K562 (cell line): ENCODE measurements at regions not wholly inside any gene's neighbourhood (a gene's known extent, or its start where the extent isn't known, plus 50 kb on each side); places are given as distances from the start of the nearest gene placed in this dataset.

ENCODE experiments used
- ATAC-seq: fragments of 200-7000 bp; cut with Tn5 transposase; 3 replicates; pipeline ENCODE4 v1.9.1; 2020; ENCODE audit warnings: moderate library complexity
- BruUV-seq: library from RNA; stranded (reverse); fragments of 400-500 nt; replicated peaks from 2 replicates; lab custom pipeline; 2021; lab: Mats Ljungman, UMichigan
- CTCF ChIA-PET: fragments of 300-600 bp; formaldehyde crosslinking; extraction: SDS; loops from one replicate; lab custom pipeline; 2021; ENCODE audit warnings: low intra/inter-chr PET ratio; lab: Yijun Ruan, JAX
- POLR2A ChIA-PET: fragments of 300-600, 350-650 bp; sonication (Branson Sonifier 250); formaldehyde crosslinking; extraction: SDS; loops from one replicate; lab custom pipeline; 2021; ENCODE audit warnings: antibody characterized with exemption, inconsistent platforms; lab: Yijun Ruan, JAX
- DNase-seq, 4 experiments: peaks; one replicate each; pipeline versions ENCODE4 v3.0.0 to v3.0.0-alpha.2; 2011 to 2018; ENCODE audit warnings: low spot score in 3 of 4, mixed read lengths in 3 of 4; ENCODE audit errors: extremely low read depth in 1 of 4
- FAIRE-seq: peaks from 2 replicates; lab custom pipeline; 2011; peaks lifted over from hg19 to GRCh38; lab: Jason Lieb, UNC
- H2AFZ ChIP-seq: 2 replicates; pipeline ENCODE4 v1.6.0; 2011; ENCODE audit warnings: low read depth, low read length, control low read depth, inconsistent platforms
- H3K27ac ChIP-seq: fragments of 200-600 bp; 3 replicates; pipeline ENCODE4 v1.8.0; 2011; ENCODE audit warnings: low read depth, mild to moderate bottlenecking, control low read depth, inconsistent platforms, low read length, moderate library complexity, mixed read lengths; ENCODE audit errors: extremely low read depth
- H3K27me3 ChIP-seq, 2 experiments: fragments of 300-600 bp in 1 of 2; 2 replicates in 1 of 2; 3 replicates in 1 of 2; pipeline versions ENCODE4 v1.6.0 to v1.8.0; 2011; ENCODE audit warnings: inconsistent platforms in 2 of 2, low read length in 2 of 2, mild to moderate bottlenecking in 1 of 2, mixed read lengths in 1 of 2, moderate library complexity in 1 of 2; ENCODE audit not compliant: control insufficient read depth in 2 of 2, insufficient read depth in 2 of 2
- H3K36me3 ChIP-seq: fragments of 300-600 bp; 3 replicates; pipeline ENCODE4 v1.8.0; 2011; ENCODE audit warnings: mild to moderate bottlenecking, low read length, inconsistent platforms; ENCODE audit not compliant: control insufficient read depth, insufficient read depth
- H3K4me1 ChIP-seq, 2 experiments: fragments of 200-600 bp in 1 of 2; replicated peaks in 1 of 2; 2 replicates in 1 of 2; 3 replicates in 1 of 2; pipeline versions ENCODE4 v1.5.1 to v1.8.0; 2011; ENCODE audit warnings: inconsistent platforms in 2 of 2, low read length in 2 of 2, mild to moderate bottlenecking in 1 of 2, mixed read lengths in 1 of 2, moderate library complexity in 1 of 2; ENCODE audit not compliant: control insufficient read depth in 2 of 2, insufficient read depth in 2 of 2
- H3K4me2 ChIP-seq: 2 replicates; pipeline ENCODE4 v1.6.1; 2011; ENCODE audit warnings: low read length, control low read depth, inconsistent platforms, mixed read lengths; ENCODE audit not compliant: insufficient read depth
- H3K4me3 ChIP-seq: fragments of 200-600 bp; sonication (generic), shearing (Covaris generic); 2 replicates; pipeline ENCODE4 v1.5.1; 2016; ENCODE audit warnings: control low read depth, inconsistent platforms
- H3K79me2 ChIP-seq: fragments of 200-600 bp; 3 replicates; pipeline ENCODE4 v1.8.0; 2011; ENCODE audit warnings: low read length, inconsistent platforms; ENCODE audit not compliant: control insufficient read depth, insufficient read depth
- H3K9ac ChIP-seq, 2 experiments: 2 replicates each; pipeline versions ENCODE4 v1.6.0 to v1.6.1; 2011; ENCODE audit warnings: low read depth in 2 of 2, low read length in 2 of 2, control low read depth in 1 of 2, inconsistent platforms in 1 of 2, mild to moderate bottlenecking in 1 of 2, mixed read lengths in 1 of 2; ENCODE audit not compliant: insufficient read depth in 1 of 2
- H3K9me1 ChIP-seq: one replicate; pipeline ENCODE4 v1.6.0; 2011; ENCODE audit warnings: inconsistent platforms, mild to moderate bottlenecking, low read length, moderate library complexity; ENCODE audit not compliant: control insufficient read depth, insufficient read depth
- H3K9me3 ChIP-seq: replicated peaks from 2 replicates; pipeline ENCODE4 v1.5.1; 2011; ENCODE audit warnings: low read depth, low read length, inconsistent platforms; ENCODE audit not compliant: control insufficient read depth, insufficient read depth
- H4K20me1 ChIP-seq: replicated peaks from 2 replicates; pipeline ENCODE4 v1.6.1; 2011; ENCODE audit warnings: low read length, inconsistent platforms, mixed read lengths; ENCODE audit not compliant: control insufficient read depth, insufficient read depth
- RAD21 ChIP-seq, 2 experiments: fragments of 250-450 bp in 1 of 2; fragments of 450-650 bp in 1 of 2; sonication (Bioruptor Pico) in 1 of 2; formaldehyde crosslinking in 1 of 2; IDR thresholded peaks in 1 of 2; conservative IDR thresholded peaks in 1 of 2; 2 replicates each; pipeline versions ENCODE4 v1.4.0 to v1.8.0; 2020 to 2022; ENCODE audit warnings: mild to moderate bottlenecking in 2 of 2, moderate library complexity in 1 of 2
- STAT5B ChIP-seq: fragments of 250-450 bp; sonication (Bioruptor Pico); IDR thresholded peaks from 2 replicates; pipeline ENCODE4 v1.8.0; 2021; ENCODE audit warnings: mild to moderate bottlenecking, inconsistent platforms
- ZNF57 ChIP-seq: fragments of 450-650 bp; formaldehyde crosslinking; IDR thresholded peaks from 2 replicates; pipeline ENCODE4 v1.4.0; 2020; ENCODE audit warnings: mild to moderate bottlenecking, moderate library complexity
- ZNF717 ChIP-seq: fragments of 250-450 bp; sonication (Bioruptor Pico); IDR thresholded peaks from 2 replicates; pipeline ENCODE4 v1.5.0; 2021
- WGBS: fragments of 100-300 bp; shearing (Covaris generic); methylation state at CpG from one replicate; pipeline ENCODE4 v1.1.6; 2016; ENCODE audit warnings: low coverage, mixed read lengths; ENCODE audit not compliant: insufficient coverage; ENCODE audit errors: missing lambda C conversion rate; 5-methylcytosine and 5-hydroxymethylcytosine counted together
- in situ Hi-C: fragments of 300-500 bp; cut with MboI; formaldehyde crosslinking; loops from 4 replicates; pipeline ENCODE4 v1.15.0; 2018; ENCODE audit warnings: inconsistent platforms, mixed read lengths
- intact Hi-C: fragments of 100-400 bp; cut with micrococcal nuclease; formaldehyde crosslinking; loops from 2 replicates; pipeline ENCODE4 v1.14.2; 2022
- TF ChIP-seq, protein P1 (sequence below), 3 experiments: IDR thresholded peaks in 2 of 3; conservative IDR thresholded peaks in 1 of 3; 2 replicates each; pipeline ENCODE4 v1.5.1; 2011 to 2012; ENCODE audit warnings: low read length in 3 of 3, mild to moderate bottlenecking in 3 of 3, control low read depth in 2 of 3, improper control_type of control experiment in 1 of 3, inconsistent platforms in 1 of 3, low read depth in 1 of 3, mixed read lengths in 1 of 3, moderate library complexity in 1 of 3; ENCODE audit not compliant: insufficient read depth in 2 of 3
- TF ChIP-seq, protein P2 (sequence below): IDR thresholded peaks from 2 replicates; pipeline ENCODE4 v1.6.1; 2011; ENCODE audit warnings: borderline replicate concordance, low read depth, mild to moderate bottlenecking, moderate library complexity, low read length; ENCODE audit not compliant: insufficient read depth, poor library complexity, severe bottlenecking

DNA sequence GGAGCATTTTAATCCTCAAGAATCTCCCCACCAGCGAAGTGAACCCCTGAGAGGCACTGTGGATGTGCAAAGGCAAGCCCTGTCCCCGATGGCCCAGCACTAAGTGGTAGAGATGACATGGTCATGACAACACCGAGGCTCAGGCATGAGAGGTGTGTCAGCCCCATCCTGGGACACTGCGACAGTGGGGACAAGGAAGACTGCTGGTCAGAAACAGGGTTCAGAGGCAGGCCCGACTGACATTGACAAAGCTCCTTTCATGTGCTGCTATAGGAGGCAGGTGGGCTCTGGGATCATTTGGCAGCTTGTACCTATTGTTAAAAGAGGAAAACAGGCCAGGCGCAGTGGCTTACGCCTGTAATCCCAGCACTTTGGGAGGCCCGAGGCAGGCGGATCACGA is 54.3 kb upstream of the MYEOV start:
- Histone ChIP-seq H3K27me3 (peaks cover 7 to 11% of the 10 kb centered on the region in 2 experiments; a peak in 3 of 5 replicates), H3K4me1 (no peaks in the 10 kb centered on the region), H3K36me3 (no peaks in the 10 kb centered on the region), H3K4me3 (no peak overlapping the region), H3K79me2 (no peaks in the 10 kb centered on the region), H3K27ac (no peak overlapping the region), H2AFZ (no peak overlapping the region), H3K4me2 (no peak overlapping the region), H4K20me1 (no peaks in the 10 kb centered on the region), H3K9ac (no peak overlapping the region), H3K9me3 (no peaks in the 10 kb centered on the region), H3K9me1 (no peaks in the 10 kb centered on the region)
- ATAC-seq (no peak), FAIRE-seq (no peak), DNase-seq (no peak)
- intact Hi-C loops (loop anchor here (10.0 kb wide), 1 partner anchor 405 kb away; the partner anchor contains the start of gene CCND1), in situ Hi-C loops (no loop called here)
- WGBS: 3% methylated on average over 10 of the region's 10 CpGs
- TF ChIP-seq ZNF717 (CRISPR knock-in tag) (no peak), STAT5B (no peak)
- POLR2A ChIA-PET: no interaction called here
- BruUV-seq: no TSS peak
- CTCF ChIA-PET: no interaction called here

DNA sequence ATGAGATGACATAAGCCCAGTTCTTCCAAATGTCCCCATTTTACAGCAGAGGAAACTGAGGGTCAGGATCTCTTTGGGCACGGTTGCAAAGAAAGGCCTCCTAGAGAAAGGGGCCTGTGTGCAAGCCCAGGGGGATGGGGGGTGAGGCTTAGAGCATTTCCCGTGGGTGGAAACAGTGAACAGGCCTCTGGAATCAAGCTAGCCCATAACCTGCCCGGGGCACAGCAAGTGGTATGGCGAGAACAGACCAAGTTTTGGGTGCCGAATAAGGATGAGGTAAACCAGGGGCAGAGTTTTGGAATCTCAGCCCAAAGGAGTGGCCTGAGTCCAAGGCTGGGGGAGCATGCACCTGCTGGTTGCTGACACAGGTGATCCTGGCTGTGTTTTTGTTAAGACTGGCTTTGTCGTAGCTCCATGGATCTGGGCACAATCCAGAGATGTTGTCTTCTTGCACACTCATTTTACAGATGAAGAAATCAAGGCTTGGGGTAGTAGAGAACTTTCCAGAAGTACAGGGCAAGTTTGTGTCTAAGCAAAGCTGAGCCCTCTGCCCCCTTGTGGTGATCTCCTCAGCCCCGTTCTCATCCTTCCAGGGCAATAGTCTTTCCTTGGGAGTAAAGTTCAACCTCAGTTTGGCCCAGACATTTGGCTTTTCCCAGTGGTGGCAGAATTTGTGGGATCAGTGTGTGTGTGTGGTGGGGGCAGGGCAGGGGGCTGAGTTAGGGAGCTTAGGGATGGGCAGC is 53.5 kb upstream of the MYEOV start:
- no TSS peak for BruUV-seq
- ATAC-seq: peak; percentile 56; the same call in 1 of the 3 replicates

More for the DNA sequence above, 53.5 kb upstream of the MYEOV start:
- Histone ChIP-seq H3K9me1 (no peaks in the 10 kb centered on the region), H3K79me2 (no peaks in the 10 kb centered on the region), H3K9me3 (no peaks in the 10 kb centered on the region), H3K36me3 (no peaks in the 10 kb centered on the region), H3K9ac (no peak overlapping the region), H3K27me3 (peaks cover 7 to 12% of the 10 kb centered on the region in 2 experiments; a peak in 3 of 5 replicates), H2AFZ (no peak overlapping the region), H4K20me1 (no peaks in the 10 kb centered on the region), H3K4me3 (no peak overlapping the region), H3K4me1 (no peaks in the 10 kb centered on the region), H3K27ac (no peak overlapping the region), H3K4me2 (no peak overlapping the region)
- WGBS: 4% methylated on average over 7 of the region's 7 CpGs
- FAIRE-seq: peak; percentile 69
- peak in 1 of 4 experiments; percentile 14 for DNase-seq
- POLR2A ChIA-PET: no interaction called here
- in situ Hi-C loops (no loop called here), intact Hi-C loops (no loop called here)
- CTCF ChIA-PET: interaction anchor here (0.6 kb wide), 1 partner anchor 109 kb away, joined by 3 read pairs; no protein-coding TSS in a partner anchor
- TF ChIP-seq, protein P1, sequence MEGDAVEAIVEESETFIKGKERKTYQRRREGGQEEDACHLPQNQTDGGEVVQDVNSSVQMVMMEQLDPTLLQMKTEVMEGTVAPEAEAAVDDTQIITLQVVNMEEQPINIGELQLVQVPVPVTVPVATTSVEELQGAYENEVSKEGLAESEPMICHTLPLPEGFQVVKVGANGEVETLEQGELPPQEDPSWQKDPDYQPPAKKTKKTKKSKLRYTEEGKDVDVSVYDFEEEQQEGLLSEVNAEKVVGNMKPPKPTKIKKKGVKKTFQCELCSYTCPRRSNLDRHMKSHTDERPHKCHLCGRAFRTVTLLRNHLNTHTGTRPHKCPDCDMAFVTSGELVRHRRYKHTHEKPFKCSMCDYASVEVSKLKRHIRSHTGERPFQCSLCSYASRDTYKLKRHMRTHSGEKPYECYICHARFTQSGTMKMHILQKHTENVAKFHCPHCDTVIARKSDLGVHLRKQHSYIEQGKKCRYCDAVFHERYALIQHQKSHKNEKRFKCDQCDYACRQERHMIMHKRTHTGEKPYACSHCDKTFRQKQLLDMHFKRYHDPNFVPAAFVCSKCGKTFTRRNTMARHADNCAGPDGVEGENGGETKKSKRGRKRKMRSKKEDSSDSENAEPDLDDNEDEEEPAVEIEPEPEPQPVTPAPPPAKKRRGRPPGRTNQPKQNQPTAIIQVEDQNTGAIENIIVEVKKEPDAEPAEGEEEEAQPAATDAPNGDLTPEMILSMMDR (IDR thresholded peaks at IDR 0.05 in 2 of 3, conservative IDR thresholded peaks at IDR 0.05 in 1 of 3; ENCODE audit: insufficient read depth in 2 of 3, low read depth in 1 of 3, low read length in 3 of 3): peak; percentile 32 to 52 (median 35); a peak in 3 of 6 replicates
- TF ChIP-seq RAD21 (CRISPR knock-in tag; conservative IDR thresholded peaks at IDR 0.05 in 1 of 2, IDR thresholded peaks at IDR 0.05 in 1 of 2) (peak in 1 of 2 experiments; percentile 30; a peak in 1 of 4 replicates), ZNF57 (no peak)
- TF ChIP-seq, protein P2, sequence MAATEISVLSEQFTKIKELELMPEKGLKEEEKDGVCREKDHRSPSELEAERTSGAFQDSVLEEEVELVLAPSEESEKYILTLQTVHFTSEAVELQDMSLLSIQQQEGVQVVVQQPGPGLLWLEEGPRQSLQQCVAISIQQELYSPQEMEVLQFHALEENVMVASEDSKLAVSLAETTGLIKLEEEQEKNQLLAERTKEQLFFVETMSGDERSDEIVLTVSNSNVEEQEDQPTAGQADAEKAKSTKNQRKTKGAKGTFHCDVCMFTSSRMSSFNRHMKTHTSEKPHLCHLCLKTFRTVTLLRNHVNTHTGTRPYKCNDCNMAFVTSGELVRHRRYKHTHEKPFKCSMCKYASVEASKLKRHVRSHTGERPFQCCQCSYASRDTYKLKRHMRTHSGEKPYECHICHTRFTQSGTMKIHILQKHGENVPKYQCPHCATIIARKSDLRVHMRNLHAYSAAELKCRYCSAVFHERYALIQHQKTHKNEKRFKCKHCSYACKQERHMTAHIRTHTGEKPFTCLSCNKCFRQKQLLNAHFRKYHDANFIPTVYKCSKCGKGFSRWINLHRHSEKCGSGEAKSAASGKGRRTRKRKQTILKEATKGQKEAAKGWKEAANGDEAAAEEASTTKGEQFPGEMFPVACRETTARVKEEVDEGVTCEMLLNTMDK: peak; percentile 47
